ENCODE measurements at regions not wholly inside any gene's neighbourhood (a gene's known extent, or its start where the extent isn't known, plus 50 kb on each side); places are given as distances from the start of the nearest gene placed in this dataset.

GRCh38 chr13:40376867-40377535 lies 289.4 kb downstream of the FOXO1 start:
- TF ChIP-seq CTCF (IDR thresholded peaks at IDR 0.05; ENCODE audit: low read depth, low read length) (no peak), POLR2A (IDR thresholded peaks at IDR 0.05; ENCODE audit: extremely low read depth, insufficient read length) (no peak)

Measured in NB4 (cell line).